Adrenal gland (tissue), 9 donors: ENCODE measurements at regions not wholly inside any gene's neighbourhood (a gene's known extent, or its start where the extent isn't known, plus 50 kb on each side); places are given as distances from the start of the nearest gene placed in this dataset.
A peak's percentile ranks its signal among the peaks of the same experiment; 100 is the strongest.
"Not testable (repeated sequence)": the region's sequence is repeated elsewhere in the genome, so short reads cannot be mapped to it uniquely, and the experiment has no call there.

ENCODE experiments used
- DNase-seq, 7 donors: peaks; one replicate each; pipeline ENCODE4 v3.0.0-alpha.2; 2019 to 2020
- H3K27ac ChIP-seq, 5 donors: fragments of 200-600 bp; sonication (generic) in 4 of 5; 1 replicate in 3 of 5; 2 replicates in 2 of 5; pipeline versions ENCODE4 v1.5.1 to v1.8.0; 2016 to 2020; ENCODE audit warnings: mild to moderate bottlenecking in 1 of 5
- H3K27me3 ChIP-seq: fragments of 200-600 bp; 2 replicates; pipeline ENCODE4 v1.8.0; 2021
- H3K36me3 ChIP-seq, 2 donors: fragments of 200-600 bp; replicated peaks in 1 of 2; 1 replicate in 1 of 2; 2 replicates in 1 of 2; pipeline versions ENCODE4 v1.5.1 to v1.8.0; 2018 to 2022
- H3K4me1 ChIP-seq, 2 donors: fragments of 200-600 bp; replicated peaks in 1 of 2; 1 replicate in 1 of 2; 2 replicates in 1 of 2; pipeline versions ENCODE4 v1.5.1 to v1.8.0; 2018 to 2021
- H3K4me3 ChIP-seq, 4 donors: fragments of 200-600 bp; sonication (generic) in 3 of 4; one replicate each; pipeline ENCODE4 v1.5.1; 2016 to 2018
- H3K9me3 ChIP-seq, 3 donors: fragments of 200-600 bp; sonication (generic) in 1 of 3; replicated peaks in 1 of 3; 1 replicate in 2 of 3; 2 replicates in 1 of 3; pipeline versions ENCODE4 v1.5.1 to v1.8.0; 2016 to 2021
- WGBS, 4 donors: extraction: QIAGEN DNeasy Blood & Tissue Kit in 2 of 4; methylation state at CpG; one replicate each; pipeline versions ENCODE4 v1.1.5 to v1.1.7; 2013 to 2017; 5-methylcytosine and 5-hydroxymethylcytosine counted together
- intact Hi-C, 2 donors: fragments of 100-400 bp; cut with DNase I; formaldehyde crosslinking; loops; one replicate each; pipeline versions ENCODE4 v1.14.1 to v1.15.0; 2022 to 2023
- donor health status: healthy with polysubstance abuse.
- donor health status: Bipolar disorder and iron deficiency.
- donor health status: DM: yes; HTN: yes; CAD: no.
- donor health status: DM: no; HTN: no; CAD: no.
- donor health status: DM: no; HTN: no; CAD: no.

DNA sequence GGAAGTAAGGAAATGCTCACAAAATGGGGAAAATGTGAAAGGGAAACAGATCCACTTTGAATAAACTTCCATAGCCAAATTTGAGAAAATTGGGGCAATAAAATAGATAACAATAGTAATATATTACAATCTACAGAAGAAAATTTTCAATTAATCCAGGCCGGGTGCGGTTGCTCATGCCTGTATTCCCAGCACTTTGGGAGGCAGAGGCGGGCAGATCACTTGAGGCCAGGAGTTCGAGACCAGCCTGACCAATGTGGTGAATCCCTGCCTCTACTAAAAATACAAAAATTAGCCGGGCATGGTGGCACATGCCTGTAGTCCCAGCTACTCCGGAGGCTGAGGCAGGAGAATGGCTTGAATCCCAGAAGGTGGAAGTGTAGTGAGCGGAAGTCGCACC is 1687.1 kb upstream of the TPTE start:
- WGBS, 4 donors = 57 to 66% (median 58%) methylated on average over 5 to 8 of the region's 8 CpGs
- intact Hi-C loops = not testable (repeated sequence)

More for the DNA sequence above, 1687.1 kb upstream of the TPTE start:
- not testable (repeated sequence) for H3K4me3 ChIP-seq, H3K36me3 ChIP-seq, H3K27ac ChIP-seq, H3K9me3 ChIP-seq, H3K27me3 ChIP-seq, H3K4me1 ChIP-seq
- peak in 2 of 7 donors; percentile 19 to 39 for DNase-seq
